Hematopoietic multipotent progenitor cell treated with erythropoietin and hydrocortisone succinate and interleukin-3 and kit ligand, for 15 days (in vitro differentiated cells): ENCODE measurements at regions not wholly inside any gene's neighbourhood (a gene's known extent, or its start where the extent isn't known, plus 50 kb on each side); places are given as distances from the start of the nearest gene placed in this dataset.

Source experiments
- DNase-seq: peaks from one replicate; pipeline ENCODE4 v3.0.0-alpha.2; 2015; ENCODE audit warnings: low spot score

- no peak for DNase-seq
Measured at GRCh38 chr2:8282858-8283252, 399.0 kb upstream of the ID2 start.

- no peak for DNase-seq
Measured at GRCh38 chr2:8285081-8285480, 396.8 kb upstream of the ID2 start.

GRCh38 chr2:8285898-8286297 lies 396.0 kb upstream of the ID2 start:
- DNase-seq, result no peak

GRCh38 chr2:8288206-8288605 lies 393.6 kb upstream of the ID2 start:
- DNase-seq, result no peak

GRCh38 chr2:8289111-8289510 lies 392.7 kb upstream of the ID2 start:
- DNase-seq, result no peak

GRCh38 chr2:8290771-8291352 lies 391.0 kb upstream of the ID2 start:
- DNase-seq, result no peak

GRCh38 chr2:8296306-8296705 lies 385.6 kb upstream of the ID2 start:
- DNase-seq, result no peak

- no peak for DNase-seq
Measured at GRCh38 chr2:8297376-8298231, 384.3 kb upstream of the ID2 start.

GRCh38 chr2:8298783-8299182 lies 383.1 kb upstream of the ID2 start:
- DNase-seq, result no peak

GRCh38 chr2:8300216-8300615 lies 381.6 kb upstream of the ID2 start:
- no peak for DNase-seq

GRCh38 chr2:8300905-8301304 lies 381.0 kb upstream of the ID2 start:
- no peak for DNase-seq

- no peak for DNase-seq
Measured at GRCh38 chr2:8303322-8303832, 378.5 kb upstream of the ID2 start.

- DNase-seq, result no peak
Measured at GRCh38 chr2:8304821-8305766, 376.8 kb upstream of the ID2 start.

- no peak for DNase-seq
Measured at GRCh38 chr2:8306530-8307351, 375.1 kb upstream of the ID2 start.

GRCh38 chr2:8307606-8308180 lies 374.2 kb upstream of the ID2 start:
- DNase-seq, result no peak

- no peak for DNase-seq
Measured at GRCh38 chr2:8309131-8309530, 372.7 kb upstream of the ID2 start.

GRCh38 chr2:8310557-8311455 lies 371.1 kb upstream of the ID2 start:
- peak; percentile 6 for DNase-seq

- DNase-seq, result no peak
Measured at GRCh38 chr2:8312221-8312620, 369.6 kb upstream of the ID2 start.

GRCh38 chr2:8312861-8313830 lies 368.7 kb upstream of the ID2 start:
- peak; percentile 33 for DNase-seq
